ENCODE measurements at regions not wholly inside any gene's neighbourhood (a gene's known extent, or its start where the extent isn't known, plus 50 kb on each side); places are given as distances from the start of the nearest gene placed in this dataset.
"Not testable (repeated sequence)": the region's sequence is repeated elsewhere in the genome, so short reads cannot be mapped to it uniquely, and the experiment has no call there.

DNA sequence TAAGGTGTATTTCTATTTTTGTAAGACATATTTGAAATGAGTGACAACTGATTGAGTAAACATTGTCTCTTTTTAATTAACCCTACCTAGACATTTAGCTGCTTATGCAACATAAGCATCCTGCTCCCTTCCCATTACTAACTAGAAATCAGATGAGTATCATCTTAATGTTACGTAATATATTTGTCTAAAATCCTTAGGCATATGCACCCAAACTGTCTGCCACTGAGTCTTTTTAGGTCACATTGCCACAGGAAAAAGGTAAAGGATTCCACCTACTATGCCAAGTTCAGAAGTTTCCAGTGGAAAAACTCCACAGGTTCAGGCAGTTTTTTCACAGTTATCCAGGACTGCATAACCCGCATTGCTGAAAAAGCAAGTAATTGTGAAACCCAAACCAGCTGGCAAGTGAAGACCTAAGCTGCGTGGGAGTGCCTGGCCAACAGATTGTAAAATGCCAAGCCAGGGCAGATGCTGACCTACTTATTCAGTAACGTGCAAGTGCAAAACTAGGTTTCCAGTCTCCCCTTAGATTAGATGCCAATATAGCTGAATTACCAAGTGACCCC is 983.7 kb downstream of the GATA3 start:
- no peak for DNase-seq (ENCODE audit: low read depth)
- TF ChIP-seq CTCF (IDR thresholded peaks at IDR 0.05; ENCODE audit: low read depth, low read length, missing control alignments): no peak
- H3K4me3 ChIP-seq (ENCODE audit: low read depth, low read length): no peak overlapping the region

DNA sequence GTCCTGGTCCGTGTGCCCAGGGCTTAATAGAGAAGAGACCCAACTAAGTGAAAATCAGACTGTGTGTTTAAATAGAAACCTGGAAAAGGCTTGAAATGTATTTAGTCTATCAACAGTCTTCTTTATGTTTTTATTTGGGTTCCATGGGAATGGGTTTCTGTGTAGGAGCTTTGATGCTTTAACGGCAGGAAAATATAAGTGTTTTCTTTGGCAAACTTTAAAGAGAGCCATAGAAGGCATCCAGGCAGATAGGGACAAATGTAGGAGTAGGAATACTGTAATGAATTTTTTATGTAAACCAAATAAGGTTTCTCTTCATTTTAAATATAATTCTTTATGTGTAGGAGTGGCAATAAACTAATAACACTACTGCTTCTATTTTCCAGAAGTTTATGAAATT is 989.0 kb downstream of the GATA3 start:
- no peak for TF ChIP-seq CTCF (IDR thresholded peaks at IDR 0.05; ENCODE audit: low read depth, low read length, missing control alignments)
- DNase-seq (ENCODE audit: low read depth): no peak
- H3K4me3 ChIP-seq (ENCODE audit: low read depth, low read length): no peak overlapping the region

DNA sequence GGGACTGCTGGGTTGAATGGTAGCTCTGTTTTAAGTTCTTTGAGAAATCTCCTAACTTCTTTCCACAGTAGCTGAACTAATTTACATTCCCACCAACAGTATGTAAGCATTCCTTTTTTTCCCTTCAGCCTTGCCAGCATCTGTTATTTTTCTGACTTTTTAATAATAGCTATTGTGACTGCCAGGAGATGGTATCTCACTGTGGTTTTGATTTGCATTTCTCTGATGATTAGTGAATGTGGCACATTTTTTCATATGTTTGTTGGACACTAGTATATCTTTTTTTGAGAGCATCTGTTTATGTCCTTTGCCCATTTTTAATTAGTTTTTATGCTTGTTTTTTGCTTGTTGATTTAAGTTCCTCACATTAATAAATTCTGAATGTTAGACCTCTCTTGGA is 990.8 kb downstream of the GATA3 start:
- H3K4me3 ChIP-seq (ENCODE audit: low read depth, low read length): no peak overlapping the region
- no peak for DNase-seq (ENCODE audit: low read depth)
- TF ChIP-seq CTCF (IDR thresholded peaks at IDR 0.05; ENCODE audit: low read depth, low read length, missing control alignments): no peak

- H3K4me3 ChIP-seq (ENCODE audit: low read depth, low read length): no peak overlapping the region
- TF ChIP-seq CTCF (IDR thresholded peaks at IDR 0.05; ENCODE audit: low read depth, low read length, missing control alignments): no peak
- no peak for DNase-seq (ENCODE audit: low read depth)
These were observed 997.0 kb downstream of the GATA3 start for GRCh38 chr10:9051328-9051974.

- H3K4me3 ChIP-seq (ENCODE audit: low read depth, low read length): no peak overlapping the region
- no peak for DNase-seq (ENCODE audit: low read depth)
- no peak for TF ChIP-seq CTCF (IDR thresholded peaks at IDR 0.05; ENCODE audit: low read depth, low read length, missing control alignments)
These were observed 998.3 kb downstream of the GATA3 start for GRCh38 chr10:9052767-9053166.

DNA sequence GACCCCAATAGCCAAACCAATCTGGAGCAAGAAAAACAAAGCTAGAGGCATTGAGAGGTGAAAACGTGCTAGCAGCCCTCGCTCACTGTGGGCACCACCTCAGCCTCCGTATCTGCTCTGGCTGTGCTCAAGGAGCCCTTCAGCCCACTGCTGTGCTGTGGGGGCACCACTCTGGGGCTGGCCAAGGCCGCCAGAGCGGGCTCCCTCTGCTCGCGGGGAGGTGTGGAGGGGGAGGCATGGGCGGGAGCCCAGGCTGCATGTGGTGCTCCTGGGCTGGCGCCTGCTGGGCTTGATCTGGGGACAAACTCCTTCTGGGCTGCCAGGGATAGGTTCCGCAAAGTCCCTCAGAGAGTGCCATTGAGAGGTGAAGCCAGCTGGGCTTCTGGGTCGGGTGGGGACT is 1002.0 kb downstream of the GATA3 start:
- H3K4me3 ChIP-seq (ENCODE audit: low read depth, low read length): no peak overlapping the region
- DNase-seq (ENCODE audit: low read depth): no peak
- TF ChIP-seq CTCF (IDR thresholded peaks at IDR 0.05; ENCODE audit: low read depth, low read length, missing control alignments): no peak

DNA sequence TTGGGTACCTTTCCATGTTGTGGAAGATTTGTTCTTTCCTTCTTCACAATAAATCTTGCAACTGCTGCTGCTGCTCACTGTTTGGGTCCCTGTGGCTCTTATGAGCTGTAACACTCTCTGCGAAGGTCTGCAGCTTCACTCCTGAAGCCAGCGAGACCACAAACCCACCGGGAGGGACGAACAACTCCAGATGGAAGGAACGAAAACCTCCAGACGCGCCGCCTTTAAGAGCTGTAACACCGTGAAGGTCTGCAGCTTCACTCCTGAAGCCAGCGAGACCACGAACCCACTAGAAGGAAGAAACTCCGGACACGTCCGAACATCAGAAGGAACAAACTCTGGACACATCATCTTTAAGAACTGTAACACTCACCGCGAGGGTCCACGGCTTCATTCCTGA is 1002.8 kb downstream of the GATA3 start:
- not testable (repeated sequence) for DNase-seq (ENCODE audit: low read depth); H3K4me3 ChIP-seq (ENCODE audit: low read depth, low read length)
